ENCODE measurements at regions not wholly inside any gene's neighbourhood (a gene's known extent, or its start where the extent isn't known, plus 50 kb on each side); places are given as distances from the start of the nearest gene placed in this dataset.

- no peak for TF ChIP-seq HDAC2 (IDR thresholded peaks at IDR 0.05)
- no peak for TF ChIP-seq MYC (IDR thresholded peaks at IDR 0.05; ENCODE audit: low read depth, low read length)
- TF ChIP-seq MYC (CRISPR knock-in tag; IDR thresholded peaks at IDR 0.05; ENCODE audit: borderline replicate concordance, low read depth), result no peak
- TF ChIP-seq, protein P1, sequence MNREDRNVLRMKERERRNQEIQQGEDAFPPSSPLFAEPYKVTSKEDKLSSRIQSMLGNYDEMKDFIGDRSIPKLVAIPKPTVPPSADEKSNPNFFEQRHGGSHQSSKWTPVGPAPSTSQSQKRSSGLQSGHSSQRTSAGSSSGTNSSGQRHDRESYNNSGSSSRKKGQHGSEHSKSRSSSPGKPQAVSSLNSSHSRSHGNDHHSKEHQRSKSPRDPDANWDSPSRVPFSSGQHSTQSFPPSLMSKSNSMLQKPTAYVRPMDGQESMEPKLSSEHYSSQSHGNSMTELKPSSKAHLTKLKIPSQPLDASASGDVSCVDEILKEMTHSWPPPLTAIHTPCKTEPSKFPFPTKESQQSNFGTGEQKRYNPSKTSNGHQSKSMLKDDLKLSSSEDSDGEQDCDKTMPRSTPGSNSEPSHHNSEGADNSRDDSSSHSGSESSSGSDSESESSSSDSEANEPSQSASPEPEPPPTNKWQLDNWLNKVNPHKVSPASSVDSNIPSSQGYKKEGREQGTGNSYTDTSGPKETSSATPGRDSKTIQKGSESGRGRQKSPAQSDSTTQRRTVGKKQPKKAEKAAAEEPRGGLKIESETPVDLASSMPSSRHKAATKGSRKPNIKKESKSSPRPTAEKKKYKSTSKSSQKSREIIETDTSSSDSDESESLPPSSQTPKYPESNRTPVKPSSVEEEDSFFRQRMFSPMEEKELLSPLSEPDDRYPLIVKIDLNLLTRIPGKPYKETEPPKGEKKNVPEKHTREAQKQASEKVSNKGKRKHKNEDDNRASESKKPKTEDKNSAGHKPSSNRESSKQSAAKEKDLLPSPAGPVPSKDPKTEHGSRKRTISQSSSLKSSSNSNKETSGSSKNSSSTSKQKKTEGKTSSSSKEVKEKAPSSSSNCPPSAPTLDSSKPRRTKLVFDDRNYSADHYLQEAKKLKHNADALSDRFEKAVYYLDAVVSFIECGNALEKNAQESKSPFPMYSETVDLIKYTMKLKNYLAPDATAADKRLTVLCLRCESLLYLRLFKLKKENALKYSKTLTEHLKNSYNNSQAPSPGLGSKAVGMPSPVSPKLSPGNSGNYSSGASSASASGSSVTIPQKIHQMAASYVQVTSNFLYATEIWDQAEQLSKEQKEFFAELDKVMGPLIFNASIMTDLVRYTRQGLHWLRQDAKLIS (CRISPR knock-in tag; IDR thresholded peaks at IDR 0.05), result no peak
Observed at GRCh38 chrX:18034945-18035344, 173.8 kb upstream of the RAI2 start.

Measured in K562 (cell line).